SHP77 (cell line): ENCODE measurements at regions not wholly inside any gene's neighbourhood (a gene's known extent, or its start where the extent isn't known, plus 50 kb on each side); places are given as distances from the start of the nearest gene placed in this dataset.

Source experiments
- DNase-seq, 2 experiments: peaks; one replicate each; lab custom pipeline; 2025; lab: John Stamatoyannopoulos, UW

DNA sequence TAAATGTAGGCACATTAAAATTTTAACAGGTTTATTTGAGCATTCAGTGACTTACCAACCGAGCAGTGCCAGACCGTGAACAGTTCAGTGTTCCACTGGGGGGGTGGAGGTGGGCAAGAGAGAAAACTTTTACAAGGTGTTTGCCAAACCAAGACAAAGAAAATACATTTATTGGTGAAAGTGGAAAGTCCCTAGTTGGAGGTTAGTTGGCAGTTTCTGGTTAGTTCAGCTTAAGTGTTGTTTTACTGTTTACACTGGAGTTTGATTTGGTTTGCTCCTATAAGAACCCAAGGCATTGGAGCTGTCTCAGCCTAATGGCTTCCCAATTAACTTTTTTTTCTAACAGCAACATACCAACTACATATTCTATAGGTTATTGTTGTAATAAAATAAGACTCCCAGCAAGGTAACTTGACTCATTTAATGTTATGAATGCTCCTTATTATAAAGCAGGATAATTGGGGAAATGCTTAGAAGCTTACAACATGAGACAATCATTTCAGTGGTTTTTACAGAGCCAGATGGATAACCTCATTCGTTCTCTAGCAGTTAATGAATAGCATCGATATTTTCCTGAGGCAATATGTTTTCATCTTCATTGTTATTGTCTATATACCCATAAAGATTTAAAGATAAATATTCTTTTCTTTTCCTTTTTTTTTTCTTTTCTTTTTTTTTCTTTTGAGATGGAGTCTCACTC is 115.8 kb downstream of the ETNK1 start:
- no peak for DNase-seq

DNA sequence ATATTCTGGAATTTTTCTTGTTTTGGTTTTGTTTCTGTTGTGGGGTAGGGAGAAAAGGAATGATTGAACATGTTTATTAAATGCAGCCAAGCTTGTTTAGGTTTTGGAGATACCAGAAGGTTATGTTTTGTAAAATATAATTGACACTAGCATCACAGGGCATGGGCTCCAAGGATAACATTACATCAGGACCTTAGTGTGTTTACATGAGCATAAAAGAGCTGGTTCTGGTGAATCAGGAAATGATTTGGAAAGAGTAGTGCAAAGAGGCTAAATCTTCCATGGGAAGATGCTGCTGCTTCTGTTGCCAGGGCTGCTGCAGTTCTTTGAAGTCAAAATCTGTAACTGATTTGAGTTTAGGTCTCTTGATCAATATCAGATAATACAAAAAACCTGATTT is 118.7 kb downstream of the ETNK1 start:
- no peak for DNase-seq

DNA sequence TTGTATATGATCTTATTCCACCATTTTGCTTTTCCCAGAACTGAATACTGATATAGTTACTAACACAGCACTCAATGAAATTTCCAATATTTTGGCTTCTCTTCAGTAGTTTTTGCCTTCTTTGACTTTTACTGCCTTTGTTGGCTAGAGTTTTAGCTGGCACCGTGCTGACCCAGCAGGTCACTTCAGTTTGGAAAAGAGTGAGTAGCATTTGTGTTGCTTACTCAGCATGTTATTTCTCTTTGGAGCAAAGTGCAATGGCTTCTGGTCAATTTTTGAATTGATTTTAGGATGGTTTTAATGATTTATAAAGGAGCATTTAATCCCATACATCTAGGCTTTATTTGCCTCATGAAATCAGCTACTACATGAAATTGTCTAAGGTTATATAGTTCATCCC is 119.2 kb downstream of the ETNK1 start:
- no peak for DNase-seq

DNA sequence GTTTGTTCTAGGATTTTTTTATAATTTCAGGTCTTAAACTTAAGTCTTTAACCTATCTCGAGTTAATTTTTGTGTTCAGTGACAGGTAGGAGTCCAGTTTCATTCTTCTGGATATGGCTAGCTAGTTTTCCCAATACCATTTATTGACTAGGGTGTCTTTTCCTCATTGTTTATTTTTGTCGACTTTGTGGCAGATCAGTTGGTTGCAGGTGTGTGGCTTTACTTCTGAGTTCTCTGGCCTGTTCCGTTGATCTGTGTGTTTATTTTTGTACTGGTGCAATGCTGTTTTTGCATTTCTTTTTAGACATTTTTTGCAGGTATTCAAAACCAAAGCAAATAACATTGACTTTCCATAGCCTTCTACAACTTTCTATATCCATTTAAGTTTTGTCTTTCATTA is 121.7 kb downstream of the ETNK1 start:
- no peak for DNase-seq

DNA sequence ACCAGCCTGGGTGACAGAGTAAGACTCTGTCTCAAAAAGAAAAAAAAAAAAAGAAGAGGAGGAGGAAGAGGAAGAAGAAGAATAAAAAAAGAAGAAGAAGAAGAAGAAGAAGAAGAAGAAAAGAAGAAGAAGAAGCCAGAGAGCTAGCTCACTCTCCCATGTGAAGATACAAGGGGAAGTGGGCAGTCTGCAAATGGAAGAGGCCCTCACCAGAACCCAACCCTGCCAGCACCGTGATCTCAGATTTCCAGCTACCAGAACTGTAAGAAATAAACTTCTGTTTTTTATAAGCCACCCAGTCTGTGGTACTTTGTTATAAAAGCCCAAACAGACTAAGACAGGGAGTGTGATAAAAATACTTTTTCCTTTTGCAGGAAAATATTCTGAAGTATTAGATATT is 130.7 kb downstream of the ETNK1 start:
- DNase-seq, result no peak

DNA sequence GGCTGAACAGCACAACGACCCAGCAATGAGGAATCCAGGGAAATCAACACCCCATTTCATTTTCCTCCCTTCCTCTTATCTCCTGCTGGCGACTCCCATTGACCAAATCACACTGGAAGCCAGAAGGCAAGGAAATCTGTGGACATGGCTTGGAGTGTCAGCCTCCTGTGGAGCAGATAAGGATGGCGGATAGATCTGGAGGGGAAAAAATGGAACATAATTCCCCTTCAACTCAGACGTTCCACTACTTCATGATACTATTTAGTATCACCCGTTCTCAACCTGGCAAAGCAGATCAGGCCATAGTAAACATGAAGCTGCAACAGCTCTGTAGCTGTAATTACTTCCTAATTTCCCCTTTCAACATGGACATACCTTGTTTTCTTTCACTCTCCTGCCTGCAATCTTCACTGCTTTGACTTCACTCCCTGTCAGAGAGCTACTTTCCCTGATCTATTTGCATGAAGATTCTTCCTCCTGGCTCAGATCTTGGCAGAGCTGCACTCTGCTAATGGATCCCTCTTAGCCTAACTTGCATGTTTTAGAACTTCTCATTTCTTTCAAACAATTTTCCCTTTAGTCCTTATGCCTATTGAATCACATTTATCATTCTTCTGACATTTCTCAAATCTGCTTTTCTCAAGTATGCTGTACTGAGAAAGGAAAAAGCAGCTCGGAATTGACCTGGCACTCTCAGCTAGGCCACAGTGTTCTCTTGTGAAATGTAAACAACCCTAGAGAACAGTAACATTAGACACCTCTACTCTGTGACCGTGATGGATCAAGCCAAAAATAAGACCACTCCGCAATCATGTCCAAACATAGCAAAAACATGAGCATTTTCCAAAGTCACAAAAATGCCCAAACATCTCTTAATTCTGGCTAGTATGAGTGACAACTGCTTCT is 135.1 kb downstream of the ETNK1 start:
- no peak for DNase-seq

DNA sequence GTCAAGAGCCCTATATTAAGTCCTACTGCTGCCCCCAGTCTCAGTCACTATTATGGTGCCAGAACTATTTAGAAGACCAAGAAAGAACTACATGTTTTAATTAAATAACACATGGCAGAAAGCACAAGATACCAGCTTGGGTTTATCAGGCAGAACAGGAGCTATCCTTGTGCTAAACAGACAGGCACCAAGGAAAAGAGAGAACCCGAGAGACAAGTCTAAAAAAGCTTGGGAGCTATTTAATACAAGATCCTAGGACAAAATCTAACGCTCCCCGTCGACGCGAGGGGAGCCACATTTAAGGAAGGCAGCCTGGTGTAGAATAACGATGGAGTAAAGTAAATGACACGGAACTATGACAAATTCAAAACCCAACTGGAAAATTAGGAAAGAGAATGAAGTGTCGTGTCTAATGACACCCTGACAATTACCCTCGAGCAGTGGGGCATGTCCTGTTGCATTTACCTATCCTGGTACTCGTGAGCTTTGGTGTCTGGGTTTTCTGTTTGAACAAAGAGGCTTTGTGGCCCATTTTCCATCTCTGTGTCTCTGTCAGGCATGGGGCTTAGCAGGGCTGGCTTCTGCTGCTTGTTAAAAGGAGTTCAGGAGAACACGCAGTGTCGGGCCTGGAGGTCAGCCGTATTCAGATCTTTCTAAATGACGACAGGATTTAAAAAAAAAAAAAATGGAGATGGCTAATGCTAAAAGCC is 140.6 kb downstream of the ETNK1 start:
- DNase-seq, result no peak

DNA sequence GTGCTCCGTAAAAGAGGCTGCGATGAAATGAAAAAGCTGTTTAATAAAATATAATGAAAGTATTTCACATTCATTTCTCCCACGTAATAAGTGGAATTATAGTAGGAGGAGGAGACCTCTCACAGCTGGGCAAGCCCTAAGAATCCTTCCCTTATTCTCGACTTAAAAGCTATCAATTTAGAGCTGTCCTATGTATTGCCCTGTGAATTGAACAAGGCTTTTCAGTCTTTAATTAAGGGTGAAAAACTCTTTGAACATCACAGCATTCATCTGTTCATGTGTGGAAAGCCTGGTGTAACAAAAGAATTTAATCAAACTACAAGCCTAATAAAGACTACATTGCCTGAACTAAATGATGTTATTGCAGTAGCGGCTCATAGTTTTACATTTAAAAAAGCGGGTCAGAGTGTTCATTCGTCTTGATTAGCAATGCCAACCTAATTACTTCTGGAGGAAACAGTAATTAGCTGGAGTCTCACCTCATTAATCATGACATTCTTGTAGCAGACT is 142.0 kb downstream of the ETNK1 start:
- no peak for DNase-seq

DNA sequence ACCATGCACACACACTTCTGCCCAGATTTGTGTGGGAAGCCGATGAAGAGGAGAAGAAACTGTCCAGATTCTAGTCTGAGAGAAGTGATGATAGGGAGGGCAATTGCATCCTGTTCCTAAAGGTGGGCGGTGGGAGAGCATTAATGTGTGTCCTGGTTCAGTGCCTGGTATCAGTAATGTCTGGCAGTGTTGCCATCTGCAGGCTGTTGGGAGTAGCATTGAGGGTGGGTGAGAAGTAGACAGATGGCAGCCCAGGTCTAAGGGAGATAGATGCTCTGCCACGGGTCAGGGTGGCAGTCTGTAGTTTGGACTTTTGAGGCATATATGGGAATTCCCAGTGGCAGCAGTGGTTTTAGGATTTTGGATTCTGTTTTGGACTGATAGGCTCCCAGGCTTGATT is 156.4 kb downstream of the ETNK1 start:
- DNase-seq, result no peak

DNA sequence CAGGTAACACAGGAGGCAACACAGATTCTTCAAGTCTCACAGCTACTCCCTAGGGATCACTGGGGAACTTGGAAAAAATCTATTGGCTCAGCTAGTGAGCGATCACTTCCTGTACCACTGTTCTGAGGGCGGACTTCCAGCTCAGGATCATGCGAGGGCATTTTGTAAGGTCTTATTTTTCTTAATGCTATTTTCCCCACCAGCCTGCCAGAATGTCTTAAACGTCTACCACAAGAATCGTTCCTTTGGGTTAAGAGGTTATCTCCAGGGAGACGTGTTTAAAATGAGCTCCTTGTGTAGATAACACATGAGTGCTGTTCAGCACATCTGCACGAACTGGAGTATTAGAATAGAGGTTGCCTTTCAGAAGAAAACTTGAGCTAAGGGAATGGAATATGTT is 162.6 kb downstream of the ETNK1 start:
- DNase-seq, result no peak

DNA sequence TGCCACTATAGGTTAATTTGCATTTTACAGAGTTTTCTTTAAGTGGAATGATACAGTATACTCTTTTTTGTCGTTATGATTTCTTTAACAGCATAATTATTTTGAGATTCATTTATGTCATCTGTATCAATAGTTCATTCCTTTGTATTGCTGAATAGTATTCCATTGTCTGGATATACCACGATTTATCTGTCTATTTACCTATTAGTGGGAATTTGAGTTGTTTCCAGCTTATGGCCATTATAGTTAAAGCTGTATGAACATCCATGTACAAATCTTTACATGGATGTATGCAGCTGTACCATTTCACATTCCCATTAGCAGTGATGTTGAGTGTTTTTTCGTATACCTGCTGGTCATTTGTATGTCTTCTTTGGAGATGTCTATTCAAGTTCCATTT is 163.9 kb downstream of the ETNK1 start:
- DNase-seq, result no peak

DNA sequence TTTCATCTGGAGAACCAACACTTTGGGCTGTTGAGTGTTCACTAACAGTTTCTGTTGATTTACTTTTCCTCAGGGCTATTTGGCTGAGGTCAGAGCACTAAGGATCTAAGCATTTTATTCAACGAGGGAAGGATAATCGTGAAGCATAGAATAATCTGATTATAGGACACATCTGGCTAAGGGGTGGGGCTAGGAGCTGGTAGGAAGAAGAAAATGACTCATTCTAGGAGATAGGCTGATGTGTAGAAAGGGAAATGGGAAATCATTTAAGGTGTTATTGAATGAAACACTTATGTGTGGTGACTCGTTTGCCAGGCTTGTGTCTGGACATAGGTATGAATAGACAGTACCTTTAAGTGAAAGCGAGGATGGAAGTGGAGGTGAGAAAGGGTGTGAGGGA is 167.2 kb downstream of the ETNK1 start:
- no peak for DNase-seq

DNA sequence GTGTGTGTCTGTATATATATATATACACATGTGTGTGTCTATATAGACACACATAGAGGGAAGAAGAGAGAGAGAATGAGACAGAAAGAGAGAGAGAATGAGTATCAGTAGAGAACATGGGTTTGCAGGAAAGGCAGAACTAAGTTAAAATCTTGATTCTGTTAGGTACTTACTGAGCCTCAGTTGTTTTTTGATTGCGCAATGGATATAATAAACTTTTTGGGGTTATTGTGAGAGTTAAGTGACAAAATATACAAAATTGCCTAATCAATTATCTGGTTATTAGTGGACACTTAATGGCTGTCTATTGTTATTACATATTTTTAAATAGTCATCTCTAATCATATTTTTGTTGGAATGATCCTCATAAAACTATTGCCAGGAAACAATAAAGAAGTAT is 169.0 kb downstream of the ETNK1 start:
- DNase-seq, result no peak

DNA sequence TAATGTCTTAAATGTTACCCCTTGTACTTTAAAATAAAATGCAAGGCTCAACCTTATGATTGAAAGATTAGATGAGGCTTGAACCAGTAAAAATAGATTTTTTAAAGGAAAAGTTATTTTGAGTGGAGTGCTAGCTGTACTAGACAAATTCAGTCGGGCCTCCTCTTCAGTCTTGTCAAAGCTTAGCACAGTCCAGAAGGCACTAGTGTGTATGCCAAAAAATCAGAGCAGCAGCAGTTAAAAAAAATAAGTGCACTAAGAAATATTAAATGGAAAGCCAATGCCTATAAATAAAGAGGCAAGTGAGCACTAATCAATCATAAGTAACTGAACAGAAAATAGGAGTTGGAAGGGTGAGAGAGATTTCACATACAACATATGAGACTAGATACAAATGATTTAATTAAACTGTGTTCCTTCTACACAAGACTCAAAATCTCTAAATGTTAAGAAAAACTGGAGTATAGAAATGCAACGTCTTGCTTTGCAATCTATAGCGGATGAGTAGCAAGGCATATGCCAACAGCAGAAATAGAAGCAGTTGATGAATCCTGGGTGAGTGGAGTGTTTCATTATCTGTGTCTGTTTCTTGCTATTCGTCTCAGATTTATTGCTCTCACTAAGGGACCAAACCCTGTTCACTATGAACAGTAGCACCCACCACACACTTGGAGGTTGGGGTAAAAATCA is 172.1 kb downstream of the ETNK1 start:
- DNase-seq, result no peak

DNA sequence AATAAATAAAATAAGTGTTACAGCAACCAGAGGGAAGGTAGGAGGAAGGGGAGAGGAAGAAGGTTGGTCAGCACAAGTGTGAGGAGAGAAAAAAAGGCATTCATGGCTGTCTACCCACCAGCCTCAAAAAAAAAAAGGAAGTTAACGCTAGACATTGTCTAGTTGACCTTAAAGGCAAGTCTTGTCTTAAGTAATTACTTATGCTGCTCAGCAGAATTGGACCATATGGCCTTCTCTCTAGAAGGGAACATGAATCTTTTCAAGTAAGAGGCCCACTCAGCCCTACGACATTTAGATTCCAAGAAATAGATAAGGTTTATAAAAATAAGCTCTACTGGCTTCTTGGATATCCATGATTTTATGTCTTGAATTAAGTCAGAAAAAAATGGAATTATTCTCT is 172.7 kb downstream of the ETNK1 start:
- no peak for DNase-seq

DNA sequence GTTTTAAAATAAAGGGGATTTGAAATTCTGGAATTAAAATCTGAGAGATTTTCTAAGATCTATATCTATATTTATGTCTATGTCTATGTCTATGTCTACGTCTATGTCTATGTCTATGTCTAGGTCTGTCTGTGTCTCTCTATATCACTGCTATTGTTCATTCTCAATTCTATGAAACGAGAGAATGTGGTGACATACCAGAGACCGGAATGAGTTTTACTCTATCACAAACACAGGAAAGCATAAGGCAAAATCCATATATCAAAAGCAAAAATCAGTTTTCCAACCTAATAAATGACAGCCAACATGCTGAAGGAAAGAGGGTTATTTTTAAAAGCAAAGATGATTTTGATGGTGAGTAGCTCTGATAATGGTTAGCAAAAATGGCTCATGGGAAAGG is 173.1 kb downstream of the ETNK1 start:
- no peak for DNase-seq

DNA sequence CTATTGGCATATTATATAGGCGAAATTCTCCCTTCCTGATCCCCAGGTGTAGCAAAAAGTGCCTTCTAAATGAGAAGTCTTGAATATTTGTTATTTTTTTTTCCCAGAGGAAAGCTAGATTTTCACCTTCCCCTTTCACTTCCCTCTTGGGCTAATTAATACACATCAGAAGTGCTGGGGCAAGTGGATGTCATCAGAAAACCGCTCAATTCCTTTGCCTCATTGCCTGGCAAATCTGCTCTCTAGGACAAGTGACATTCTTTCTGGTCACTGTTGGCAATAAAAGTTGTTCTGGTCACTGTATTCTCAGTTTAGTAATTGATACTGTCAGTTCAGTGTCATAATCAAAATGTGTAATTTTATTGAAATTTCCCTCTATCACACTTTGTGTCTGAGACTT is 174.5 kb downstream of the ETNK1 start:
- DNase-seq, result no peak

DNA sequence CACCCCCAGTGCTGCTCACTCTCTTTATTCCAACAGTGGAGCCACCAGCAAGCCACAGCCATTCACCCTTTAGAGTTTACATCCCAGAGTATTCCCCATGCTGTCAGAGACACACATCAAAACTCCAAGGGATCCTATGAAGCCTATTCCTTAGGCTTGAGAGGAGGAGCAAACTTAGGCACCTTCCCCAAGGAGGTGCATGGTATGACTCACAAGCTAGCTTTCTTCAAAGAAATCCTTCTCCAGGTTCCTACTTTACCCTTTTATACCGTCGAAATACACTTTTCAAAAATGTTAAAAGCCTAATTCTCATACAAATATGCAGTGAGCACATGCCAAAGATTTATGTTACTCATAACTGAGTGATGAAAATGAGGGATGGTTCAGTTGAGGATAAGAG is 175.4 kb downstream of the ETNK1 start:
- no peak for DNase-seq

DNA sequence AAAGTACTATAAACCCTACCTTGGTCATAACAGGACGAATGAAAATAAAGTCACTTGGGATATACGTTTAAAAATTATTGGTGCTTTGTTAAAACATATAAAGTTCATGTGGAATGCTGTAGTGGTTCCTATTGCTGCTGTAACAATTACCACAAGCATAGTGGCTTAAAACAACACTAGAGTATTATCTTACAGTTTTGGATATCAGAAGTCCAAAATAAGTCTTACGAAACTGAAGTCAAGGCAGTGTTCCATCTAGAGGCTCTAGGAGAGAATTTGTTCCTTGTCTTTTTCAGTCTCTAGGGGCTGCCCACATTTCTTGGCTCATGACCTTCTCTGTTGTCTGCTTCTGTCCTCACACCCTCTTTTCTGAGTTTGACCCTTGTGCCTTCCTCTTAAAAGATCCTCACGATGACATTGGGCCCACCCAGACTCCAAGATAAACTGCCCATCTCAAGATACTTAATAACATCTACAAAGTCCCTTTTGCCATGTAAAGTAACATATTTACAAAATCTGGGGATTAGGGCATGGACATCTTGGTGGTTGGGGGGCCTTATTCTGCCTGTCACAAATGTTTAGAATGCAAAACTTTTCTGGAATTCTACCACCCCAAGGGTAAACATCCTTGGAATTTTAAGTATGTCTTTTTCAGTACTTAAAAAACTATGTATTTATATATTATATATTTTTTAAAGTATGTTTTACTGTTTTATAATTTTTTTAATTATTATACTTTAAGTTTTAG is 178.1 kb downstream of the ETNK1 start:
- DNase-seq, result no peak

DNA sequence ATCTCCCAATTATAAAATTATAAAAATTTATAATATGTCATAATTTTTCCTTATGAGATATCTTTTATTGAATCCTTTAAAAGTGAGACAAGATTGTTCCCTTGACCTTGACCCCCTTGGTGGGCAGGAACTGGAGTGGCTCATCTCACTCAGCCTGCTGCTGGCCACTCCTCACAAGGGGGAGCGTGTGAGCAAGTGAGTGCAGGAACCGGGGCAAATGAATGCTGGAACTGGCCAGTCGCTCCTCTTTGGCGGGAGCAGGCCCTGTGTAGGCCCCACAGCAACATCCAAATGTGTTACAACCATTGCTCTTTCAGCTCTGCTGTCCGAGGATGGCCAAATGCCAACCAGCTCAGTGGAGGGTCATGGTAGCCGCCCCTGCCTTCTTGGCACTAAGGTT is 178.8 kb downstream of the ETNK1 start:
- DNase-seq, result no peak

DNA sequence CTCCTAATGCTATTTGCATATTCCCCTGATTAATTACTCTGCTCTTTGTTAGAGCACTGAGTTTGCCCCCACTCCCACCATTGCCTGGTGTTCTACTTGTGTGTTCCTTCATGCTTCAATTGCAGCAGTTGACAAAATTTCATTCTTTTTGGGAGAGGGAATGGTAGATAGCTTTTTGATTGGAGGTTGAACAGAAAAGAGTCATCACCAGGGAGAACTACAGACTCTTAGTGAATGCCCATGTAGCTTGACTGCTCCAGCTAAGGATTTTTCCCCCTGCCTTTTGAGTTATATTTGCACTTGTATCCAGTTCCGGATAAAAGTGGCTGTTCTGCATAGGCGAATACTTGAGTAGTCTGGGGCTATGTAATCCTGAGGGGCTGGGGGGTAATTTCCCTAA is 183.9 kb downstream of the ETNK1 start:
- DNase-seq, result no peak
